SKM-1 treated with dmso at 0.1 percent for 144 hours (cell line): ENCODE measurements at regions not wholly inside any gene's neighbourhood (a gene's known extent, or its start where the extent isn't known, plus 50 kb on each side); places are given as distances from the start of the nearest gene placed in this dataset.

Experiments
- DNase-seq: peaks from one replicate; lab custom pipeline; 2025; ENCODE audit not compliant: unreplicated experiment; lab: John Stamatoyannopoulos, UW

- no peak for DNase-seq
Measured at GRCh38 chr1:4307911-4308545, 346.4 kb upstream of the AJAP1 start.

DNA sequence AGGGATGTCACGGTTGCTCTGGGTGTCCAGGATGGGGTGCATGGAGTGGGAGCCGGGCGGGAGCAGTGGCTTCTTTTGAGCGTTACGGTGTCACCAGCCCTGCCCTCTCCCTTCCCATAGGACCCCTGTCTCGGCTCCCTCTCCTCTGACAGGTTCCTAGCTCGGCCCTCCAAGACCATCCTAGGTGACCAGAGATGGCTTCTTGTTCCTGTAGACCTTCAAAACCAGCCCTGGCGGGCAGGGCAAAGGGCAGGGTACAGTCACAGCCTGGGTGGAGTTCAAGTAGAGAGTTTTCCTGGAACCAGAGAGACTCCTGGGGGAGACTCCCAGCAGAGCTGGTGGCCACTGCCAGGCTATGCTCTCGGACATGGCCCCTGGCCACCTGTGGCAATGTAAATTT lies 345.6 kb upstream of the AJAP1 start:
- DNase-seq, result no peak

DNA sequence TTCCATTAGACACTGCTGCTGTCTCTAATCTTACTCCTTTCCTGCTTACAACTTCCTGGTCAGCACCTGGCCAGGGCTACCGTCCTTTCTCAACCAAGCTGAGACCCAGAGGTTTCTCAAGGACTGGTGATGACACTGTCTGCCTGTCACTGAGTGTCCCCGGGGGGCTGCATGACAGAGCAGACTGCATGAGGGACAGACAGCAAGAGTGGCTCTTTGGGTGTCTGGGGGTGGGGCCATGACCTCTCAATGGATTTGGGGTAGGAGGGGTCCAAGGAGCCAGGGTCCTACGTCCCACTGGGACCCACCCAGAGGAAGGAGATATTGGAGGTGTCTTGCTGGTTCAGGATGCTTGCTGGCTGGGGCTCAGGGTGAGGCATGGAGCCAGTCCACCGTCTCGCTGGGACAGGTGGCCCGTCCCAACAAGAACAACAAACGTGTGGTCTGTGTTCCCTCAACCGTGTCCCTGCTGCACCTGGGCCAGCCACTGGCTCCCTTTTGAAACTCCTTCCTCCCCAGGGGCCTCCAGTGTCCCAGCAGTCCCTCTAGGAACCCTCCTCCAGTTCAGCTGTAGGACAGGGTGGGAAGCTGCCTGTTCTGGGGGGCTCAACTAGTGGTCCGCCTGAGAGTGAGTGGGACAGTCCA lies 344.6 kb upstream of the AJAP1 start:
- no peak for DNase-seq

- DNase-seq, result no peak
Measured at GRCh38 chr1:4310396-4310923, 343.9 kb upstream of the AJAP1 start.

DNA sequence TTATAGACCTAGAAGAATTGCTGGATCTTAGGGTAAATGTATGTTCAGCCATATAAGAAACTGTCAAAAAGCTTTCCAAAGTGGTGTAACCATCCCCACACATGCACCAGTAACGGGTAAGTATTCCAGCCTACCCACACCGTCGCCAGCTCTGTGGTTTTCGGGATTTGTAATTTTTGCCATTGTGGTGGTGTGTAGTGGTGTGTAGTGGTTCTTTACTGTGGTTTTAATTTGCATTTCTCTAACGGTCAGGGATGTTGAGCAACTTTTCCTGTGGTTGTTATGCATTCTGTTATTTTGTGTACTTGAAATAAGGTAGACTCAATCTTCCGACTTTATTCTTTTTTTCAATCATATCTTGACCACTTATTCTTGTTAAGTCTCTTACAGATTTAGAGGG lies 342.4 kb upstream of the AJAP1 start:
- no peak for DNase-seq

DNA sequence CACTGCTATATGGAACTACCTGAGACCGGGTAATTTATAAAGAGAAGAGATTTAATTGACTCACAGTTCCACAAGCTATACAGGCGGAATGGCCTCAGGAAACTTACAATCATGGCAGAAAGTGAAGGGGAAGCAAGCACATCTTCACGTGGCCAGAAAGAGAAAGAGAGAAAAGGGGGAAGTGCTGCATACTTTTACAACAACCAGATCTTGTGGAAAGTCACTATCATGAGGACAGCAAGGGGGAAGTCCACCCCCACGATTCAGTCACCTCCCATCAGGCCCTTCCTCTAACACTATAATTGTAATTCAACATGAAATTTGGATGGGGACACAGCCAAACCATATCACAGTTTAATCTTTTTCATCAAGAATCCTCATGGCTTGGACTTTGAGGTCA lies 339.2 kb upstream of the AJAP1 start:
- no peak for DNase-seq

DNA sequence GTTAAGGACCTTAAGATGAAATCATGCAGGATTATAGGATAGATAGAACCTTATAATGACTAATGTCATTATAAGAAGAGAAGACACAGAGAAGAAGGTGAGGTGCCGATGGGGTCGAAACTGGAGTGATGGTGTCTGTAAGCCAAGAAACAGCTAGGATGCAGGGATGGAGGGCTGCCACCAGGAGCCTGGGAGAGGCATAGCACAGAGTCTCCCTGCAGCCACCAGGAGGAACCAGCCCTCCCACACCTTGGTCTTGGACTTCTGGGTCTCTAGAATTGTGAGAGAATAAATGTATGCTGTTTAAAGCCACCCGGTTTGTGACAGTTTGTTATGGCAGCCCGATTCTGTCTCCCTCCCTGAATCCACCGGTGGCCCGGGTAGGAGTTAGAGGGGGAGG lies 337.2 kb upstream of the AJAP1 start:
- DNase-seq, result no peak

DNA sequence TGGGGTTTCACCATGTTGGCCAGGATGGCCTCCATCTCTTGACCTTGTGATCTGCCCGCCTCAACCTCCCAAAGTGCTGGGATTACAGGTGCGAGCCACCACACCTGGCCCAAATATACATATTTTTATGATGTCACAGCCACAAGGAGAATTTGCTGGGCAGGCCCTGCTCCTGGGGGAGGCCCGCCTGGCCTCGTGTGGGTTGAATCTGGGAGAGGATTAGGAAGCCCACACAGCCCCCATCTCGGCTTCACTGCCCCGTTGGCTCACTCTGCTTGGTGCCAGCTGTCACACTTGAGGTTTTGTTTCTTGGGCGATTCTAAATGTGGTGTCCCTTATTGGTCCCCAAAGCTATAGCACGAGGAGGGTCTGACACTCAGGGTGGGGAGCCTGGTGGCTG lies 335.7 kb upstream of the AJAP1 start:
- DNase-seq, result no peak

DNA sequence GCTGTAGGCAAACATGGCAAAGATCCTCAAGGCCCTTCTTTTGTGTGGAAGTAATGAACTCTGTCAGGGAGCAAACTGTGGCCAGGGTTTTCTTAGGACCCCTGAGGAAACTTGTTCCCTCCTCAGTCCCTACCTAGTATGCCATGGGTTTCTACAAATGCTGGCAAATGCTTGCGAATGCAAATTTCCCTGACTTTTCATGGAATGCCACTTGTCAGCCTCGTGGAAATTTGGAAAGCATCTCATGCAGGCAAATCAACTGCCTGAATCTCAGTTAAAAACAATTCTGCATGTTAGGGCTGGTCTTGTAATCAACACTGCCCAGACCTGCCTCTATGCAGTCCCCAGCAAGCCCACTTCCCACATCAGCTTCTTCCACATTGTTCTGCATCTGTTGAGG lies 334.9 kb upstream of the AJAP1 start:
- no peak for DNase-seq

GRCh38 chr1:4322881-4323280 lies 331.5 kb upstream of the AJAP1 start:
- no peak for DNase-seq

GRCh38 chr1:4323309-4323708 lies 331.1 kb upstream of the AJAP1 start:
- no peak for DNase-seq

DNA sequence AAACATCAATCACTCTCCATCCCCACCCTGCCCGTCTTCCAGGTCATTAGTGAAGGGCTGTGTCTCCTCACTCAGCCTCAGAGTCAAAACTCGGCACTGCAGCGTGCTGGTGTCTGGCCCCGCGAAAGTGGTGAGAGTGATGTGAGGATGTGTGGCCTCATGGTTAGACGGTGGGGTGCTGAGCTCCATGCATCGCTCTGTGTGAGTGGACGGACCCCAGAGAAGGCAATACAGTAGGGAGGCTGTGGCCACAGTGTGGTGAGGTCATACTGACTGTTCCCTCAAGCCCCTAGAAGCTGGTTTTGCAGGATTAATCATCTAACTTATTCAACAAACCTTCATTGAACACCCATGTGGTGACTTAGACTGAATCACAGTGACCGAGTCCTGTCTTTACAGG lies 329.9 kb upstream of the AJAP1 start:
- no peak for DNase-seq

GRCh38 chr1:4327142-4327541 lies 327.3 kb upstream of the AJAP1 start:
- no peak for DNase-seq

DNA sequence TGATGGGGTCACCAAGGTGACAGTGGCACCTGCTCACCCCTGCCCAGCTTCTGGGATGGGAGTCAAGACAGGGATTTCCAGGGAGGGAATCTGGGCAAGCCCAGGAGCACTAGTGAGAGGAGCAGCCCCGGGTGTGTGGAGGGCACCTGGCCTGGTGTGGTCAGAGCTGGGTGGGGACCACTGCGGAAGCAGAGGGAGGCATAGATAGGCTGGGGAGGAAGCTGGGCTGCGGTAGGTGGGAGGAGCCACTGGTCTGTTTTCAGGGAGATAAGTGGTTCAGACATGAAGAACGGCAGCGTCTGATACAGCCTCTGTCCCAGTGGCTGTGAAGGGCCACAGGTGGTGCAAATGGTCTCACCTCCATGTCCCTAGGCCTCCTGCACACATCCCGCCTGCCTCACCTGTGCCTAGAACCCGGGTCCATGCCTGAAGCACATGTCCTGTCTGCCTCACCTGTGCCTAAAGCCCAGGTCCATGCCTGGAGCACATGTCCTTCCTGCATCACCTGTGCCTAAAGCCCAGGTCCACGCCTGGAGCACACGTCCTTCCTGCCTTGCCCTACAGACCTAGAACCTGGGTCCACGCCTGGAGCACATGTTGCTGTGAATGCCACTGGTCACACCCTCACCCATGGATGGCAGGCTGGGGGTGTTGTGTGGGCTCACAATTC lies 325.9 kb upstream of the AJAP1 start:
- no peak for DNase-seq

DNA sequence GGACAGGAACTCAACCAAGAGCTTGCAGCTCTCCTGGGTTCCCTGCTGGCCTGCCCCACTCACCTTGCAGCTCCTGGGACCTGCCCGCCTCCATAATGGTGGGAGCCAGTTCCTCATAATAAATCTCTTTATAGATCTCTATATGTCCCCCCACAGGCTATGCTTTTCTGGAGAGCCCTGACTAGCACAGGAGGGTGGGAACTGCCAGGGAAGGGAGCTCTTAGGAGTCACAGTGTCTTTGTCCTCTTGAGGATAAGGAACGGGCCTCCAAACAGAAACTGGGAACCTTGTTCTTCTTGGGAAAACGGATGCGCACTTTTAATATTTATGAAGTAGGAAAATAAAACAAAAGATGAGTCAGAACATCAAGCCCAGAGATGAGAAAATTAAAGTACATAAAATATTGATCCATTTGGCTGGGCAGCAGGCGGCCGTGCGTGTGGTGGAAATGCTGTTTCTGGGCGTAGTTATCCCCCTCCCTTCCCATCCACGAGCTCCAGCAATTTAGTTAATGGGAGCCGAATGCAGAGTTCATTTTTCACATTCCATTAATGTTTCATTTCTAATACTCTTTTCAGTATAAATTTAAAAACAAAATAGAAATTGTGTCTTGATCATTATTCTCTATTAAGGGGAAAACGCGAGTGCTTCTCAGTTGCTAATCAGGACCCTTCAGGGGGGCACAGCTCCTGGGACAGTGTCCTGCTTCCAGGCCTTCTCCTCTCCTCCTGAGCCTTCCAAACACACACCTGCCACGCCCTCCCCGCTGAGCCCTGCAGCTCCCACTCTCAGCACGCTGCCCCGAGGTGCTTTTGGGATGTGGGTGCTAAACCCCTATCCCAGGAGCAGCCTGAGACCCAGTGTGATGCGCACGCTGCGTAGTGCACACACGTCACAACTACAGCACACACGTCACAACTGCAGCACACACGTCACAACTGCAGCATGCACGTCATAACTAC lies 323.3 kb upstream of the AJAP1 start:
- DNase-seq, result no peak

DNA sequence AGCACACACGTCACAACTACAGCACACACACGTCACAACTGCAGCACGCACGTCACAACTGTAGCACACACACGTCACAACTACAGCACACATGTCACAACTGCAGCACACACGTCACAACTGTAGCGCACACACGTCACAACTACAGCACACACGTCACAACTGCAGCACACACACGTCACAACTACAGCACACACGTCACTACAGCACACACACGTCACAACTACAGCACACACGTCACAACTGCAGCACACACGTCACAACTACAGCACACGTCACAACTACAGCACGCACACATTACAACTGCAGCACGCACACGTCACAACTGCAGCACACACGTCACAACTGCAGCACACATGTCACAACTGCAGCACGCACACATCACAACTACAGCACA lies 322.6 kb upstream of the AJAP1 start:
- DNase-seq, result no peak

DNA sequence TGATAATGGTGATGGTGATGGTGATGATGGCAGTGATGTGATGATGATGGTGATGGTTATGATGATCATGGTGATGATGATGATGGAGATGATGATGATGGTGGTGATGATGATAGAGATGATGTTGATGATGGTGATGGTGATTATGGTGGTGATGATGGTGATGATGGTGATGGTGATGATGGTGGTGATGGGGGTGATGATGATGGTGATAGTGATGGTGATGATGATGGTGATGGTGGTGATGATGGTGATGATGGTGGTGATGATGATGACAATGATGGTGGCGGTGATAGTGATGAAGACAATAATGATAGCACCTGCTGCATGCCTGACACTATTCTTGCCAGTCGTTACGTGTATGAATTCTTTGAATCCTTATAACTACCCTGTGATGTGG lies 317.9 kb upstream of the AJAP1 start:
- no peak for DNase-seq

DNA sequence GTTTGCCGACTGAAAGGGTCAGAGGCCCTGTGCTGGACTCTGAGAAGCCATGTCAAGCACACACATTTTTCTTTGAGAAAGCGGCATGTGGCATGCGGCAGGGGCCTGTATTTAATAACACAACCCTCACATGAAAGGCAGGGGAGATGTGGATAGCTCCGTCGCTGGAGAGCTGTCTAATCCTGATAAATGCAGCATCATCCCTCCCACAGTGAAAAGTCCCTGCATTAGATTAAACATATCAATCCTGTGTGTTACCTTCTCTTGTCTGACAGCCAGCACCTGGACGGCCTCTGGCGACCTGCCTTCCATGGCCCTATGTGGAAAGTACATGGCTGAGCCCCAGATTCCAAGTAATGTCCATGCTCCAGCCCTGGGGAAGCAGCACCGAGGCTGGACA lies 313.0 kb upstream of the AJAP1 start:
- no peak for DNase-seq

DNA sequence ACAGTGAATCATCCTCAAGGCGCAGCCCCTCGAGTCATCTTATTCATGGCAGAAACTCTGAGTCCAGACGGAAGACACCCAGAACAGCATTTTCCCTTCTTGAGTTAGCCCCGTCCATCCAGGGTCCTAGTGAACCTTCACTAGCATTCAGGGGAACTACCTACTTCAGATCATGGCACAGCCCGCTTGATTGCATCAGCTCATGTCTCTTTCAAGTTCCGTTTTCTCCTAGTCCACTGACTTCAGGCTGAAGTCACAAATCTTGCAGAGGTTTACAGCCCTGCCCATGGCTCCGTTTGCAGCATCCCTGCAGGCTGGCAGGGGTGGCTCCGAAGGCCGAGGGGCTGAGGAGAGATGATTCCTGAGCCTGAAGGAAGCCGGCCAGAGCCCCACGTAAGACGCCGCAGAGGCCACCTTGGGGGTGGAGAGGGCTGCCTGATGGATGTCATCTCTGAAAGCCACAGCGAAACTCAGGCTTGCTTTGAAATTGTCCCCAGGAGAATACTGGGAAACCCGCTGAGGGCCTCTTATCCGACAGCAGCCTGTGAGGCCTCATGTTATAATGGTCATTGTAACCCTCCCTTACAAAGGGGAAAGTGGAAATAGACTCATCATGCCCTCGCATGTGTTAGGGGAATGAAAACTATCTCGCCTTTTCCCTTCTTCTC lies 310.2 kb upstream of the AJAP1 start:
- no peak for DNase-seq

DNA sequence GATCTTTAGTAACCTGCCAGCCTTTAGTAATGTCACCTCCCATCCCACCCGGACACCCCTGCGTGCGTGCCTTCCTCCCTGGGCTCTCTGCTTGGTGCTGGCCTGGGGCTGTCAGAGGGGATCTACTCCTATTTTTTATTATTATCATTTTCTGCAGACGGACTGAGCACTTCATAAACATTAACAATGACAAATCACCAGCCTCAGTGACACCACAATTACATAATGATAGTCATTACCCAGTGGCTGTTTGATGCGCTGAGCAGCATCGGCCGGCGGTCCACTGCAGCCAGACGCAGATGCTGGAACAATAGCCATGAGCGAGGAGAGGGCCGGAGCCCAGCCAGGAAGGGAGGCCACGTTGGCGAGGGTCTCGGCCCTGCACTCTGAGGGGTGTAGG lies 309.3 kb upstream of the AJAP1 start:
- no peak for DNase-seq

GRCh38 chr1:4346131-4346530 lies 308.3 kb upstream of the AJAP1 start:
- no peak for DNase-seq
